ENCODE measurements at regions not wholly inside any gene's neighbourhood (a gene's known extent, or its start where the extent isn't known, plus 50 kb on each side); places are given as distances from the start of the nearest gene placed in this dataset.

GRCh38 chr7:10799475-10799874 lies 174.2 kb upstream of the PHF14 start (continued):
- TF ChIP-seq ERG (CRISPR knock-in tag; IDR thresholded peaks at IDR 0.05) (no peak), ATF1 (CRISPR knock-in tag; IDR thresholded peaks at IDR 0.05) (no peak)
- TF ChIP-seq, protein P1, sequence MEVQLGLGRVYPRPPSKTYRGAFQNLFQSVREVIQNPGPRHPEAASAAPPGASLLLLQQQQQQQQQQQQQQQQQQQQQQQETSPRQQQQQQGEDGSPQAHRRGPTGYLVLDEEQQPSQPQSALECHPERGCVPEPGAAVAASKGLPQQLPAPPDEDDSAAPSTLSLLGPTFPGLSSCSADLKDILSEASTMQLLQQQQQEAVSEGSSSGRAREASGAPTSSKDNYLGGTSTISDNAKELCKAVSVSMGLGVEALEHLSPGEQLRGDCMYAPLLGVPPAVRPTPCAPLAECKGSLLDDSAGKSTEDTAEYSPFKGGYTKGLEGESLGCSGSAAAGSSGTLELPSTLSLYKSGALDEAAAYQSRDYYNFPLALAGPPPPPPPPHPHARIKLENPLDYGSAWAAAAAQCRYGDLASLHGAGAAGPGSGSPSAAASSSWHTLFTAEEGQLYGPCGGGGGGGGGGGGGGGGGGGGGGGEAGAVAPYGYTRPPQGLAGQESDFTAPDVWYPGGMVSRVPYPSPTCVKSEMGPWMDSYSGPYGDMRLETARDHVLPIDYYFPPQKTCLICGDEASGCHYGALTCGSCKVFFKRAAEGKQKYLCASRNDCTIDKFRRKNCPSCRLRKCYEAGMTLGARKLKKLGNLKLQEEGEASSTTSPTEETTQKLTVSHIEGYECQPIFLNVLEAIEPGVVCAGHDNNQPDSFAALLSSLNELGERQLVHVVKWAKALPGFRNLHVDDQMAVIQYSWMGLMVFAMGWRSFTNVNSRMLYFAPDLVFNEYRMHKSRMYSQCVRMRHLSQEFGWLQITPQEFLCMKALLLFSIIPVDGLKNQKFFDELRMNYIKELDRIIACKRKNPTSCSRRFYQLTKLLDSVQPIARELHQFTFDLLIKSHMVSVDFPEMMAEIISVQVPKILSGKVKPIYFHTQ (CRISPR knock-in tag; IDR thresholded peaks at IDR 0.05), result no peak
- TF ChIP-seq, protein P2, sequence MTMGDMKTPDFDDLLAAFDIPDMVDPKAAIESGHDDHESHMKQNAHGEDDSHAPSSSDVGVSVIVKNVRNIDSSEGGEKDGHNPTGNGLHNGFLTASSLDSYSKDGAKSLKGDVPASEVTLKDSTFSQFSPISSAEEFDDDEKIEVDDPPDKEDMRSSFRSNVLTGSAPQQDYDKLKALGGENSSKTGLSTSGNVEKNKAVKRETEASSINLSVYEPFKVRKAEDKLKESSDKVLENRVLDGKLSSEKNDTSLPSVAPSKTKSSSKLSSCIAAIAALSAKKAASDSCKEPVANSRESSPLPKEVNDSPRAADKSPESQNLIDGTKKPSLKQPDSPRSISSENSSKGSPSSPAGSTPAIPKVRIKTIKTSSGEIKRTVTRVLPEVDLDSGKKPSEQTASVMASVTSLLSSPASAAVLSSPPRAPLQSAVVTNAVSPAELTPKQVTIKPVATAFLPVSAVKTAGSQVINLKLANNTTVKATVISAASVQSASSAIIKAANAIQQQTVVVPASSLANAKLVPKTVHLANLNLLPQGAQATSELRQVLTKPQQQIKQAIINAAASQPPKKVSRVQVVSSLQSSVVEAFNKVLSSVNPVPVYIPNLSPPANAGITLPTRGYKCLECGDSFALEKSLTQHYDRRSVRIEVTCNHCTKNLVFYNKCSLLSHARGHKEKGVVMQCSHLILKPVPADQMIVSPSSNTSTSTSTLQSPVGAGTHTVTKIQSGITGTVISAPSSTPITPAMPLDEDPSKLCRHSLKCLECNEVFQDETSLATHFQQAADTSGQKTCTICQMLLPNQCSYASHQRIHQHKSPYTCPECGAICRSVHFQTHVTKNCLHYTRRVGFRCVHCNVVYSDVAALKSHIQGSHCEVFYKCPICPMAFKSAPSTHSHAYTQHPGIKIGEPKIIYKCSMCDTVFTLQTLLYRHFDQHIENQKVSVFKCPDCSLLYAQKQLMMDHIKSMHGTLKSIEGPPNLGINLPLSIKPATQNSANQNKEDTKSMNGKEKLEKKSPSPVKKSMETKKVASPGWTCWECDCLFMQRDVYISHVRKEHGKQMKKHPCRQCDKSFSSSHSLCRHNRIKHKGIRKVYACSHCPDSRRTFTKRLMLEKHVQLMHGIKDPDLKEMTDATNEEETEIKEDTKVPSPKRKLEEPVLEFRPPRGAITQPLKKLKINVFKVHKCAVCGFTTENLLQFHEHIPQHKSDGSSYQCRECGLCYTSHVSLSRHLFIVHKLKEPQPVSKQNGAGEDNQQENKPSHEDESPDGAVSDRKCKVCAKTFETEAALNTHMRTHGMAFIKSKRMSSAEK (CRISPR knock-in tag; IDR thresholded peaks at IDR 0.05; ENCODE audit: borderline replicate concordance), result no peak
- TF ChIP-seq, protein P3, sequence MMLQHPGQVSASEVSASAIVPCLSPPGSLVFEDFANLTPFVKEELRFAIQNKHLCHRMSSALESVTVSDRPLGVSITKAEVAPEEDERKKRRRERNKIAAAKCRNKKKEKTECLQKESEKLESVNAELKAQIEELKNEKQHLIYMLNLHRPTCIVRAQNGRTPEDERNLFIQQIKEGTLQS (CRISPR knock-in tag; conservative IDR thresholded peaks at IDR 0.05), result no peak

DNA sequence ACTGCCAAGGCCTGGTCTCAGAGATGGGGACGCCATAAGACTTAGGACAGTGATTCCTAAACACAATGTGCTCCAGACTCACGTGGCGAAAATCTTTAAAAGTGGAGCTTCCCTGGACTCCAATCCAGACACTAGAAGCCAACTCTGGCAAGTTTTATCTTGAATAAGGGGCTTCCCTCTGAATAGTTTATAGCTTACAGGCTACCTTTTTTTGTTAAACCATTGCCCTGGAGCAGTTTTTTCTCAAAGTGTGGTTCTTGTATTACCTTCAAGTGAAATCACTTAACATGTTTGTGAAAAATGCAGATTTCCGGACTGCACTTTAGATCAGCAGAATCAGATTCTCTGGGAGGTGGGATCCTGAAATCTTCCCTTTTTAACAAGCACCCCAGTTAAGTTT lies 171.7 kb upstream of the PHF14 start:
- H3K9me3 Mint-ChIP-seq, result no peaks in the 10 kb centered on the region
- no peak overlapping the region for H3K27ac Mint-ChIP-seq
- no peak for DNase-seq (ENCODE audit: low spot score)
- ATAC-seq, result no peak
- CTCF ChIA-PET, result no interaction called here
- H3K36me3 Mint-ChIP-seq, result no peaks in the 10 kb centered on the region
- peaks cover 4% of the 10 kb centered on the region for H3K4me1 Mint-ChIP-seq
- H3K27me3 Mint-ChIP-seq (ENCODE audit: low read depth), result no peaks in the 10 kb centered on the region
- H3K4me3 Mint-ChIP-seq, result no peak overlapping the region
- POLR2A ChIA-PET, result no interaction called here
- TF ChIP-seq, protein P4, sequence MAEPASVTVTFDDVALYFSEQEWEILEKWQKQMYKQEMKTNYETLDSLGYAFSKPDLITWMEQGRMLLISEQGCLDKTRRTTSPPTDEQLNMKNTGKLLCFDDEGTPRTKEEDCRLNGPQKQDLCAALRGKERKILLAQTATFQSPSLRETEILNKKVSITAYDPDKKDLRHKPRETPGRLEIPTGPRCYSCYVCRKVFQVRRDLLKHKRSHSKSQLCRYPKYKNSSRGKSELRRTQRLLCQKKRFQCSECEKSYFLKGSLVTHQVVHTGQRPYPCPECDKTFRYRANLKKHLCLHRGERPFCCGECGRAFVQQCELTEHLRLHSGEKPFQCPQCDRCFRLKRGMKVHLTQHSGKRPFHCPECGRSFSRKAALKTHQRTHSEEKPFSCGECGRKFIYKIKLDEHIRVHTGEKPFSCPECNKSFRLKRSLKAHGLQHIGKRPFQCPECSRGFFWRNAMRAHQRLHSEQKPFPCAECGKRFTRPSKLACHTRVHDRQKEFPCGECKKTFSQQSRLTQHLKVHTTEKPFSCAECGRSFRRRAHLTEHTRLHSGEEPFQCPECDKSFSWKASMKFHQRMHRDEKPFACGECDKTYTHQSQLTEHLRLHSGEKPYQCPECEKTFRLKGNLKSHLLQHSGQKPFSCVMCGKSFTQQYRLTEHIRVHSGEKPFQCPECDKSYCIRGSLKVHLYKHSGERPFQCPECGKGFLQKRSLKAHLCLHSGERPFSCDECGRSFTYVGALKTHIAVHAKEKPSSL (CRISPR knock-in tag; conservative IDR thresholded peaks at IDR 0.05), result no peak
- TF ChIP-seq, protein P5, sequence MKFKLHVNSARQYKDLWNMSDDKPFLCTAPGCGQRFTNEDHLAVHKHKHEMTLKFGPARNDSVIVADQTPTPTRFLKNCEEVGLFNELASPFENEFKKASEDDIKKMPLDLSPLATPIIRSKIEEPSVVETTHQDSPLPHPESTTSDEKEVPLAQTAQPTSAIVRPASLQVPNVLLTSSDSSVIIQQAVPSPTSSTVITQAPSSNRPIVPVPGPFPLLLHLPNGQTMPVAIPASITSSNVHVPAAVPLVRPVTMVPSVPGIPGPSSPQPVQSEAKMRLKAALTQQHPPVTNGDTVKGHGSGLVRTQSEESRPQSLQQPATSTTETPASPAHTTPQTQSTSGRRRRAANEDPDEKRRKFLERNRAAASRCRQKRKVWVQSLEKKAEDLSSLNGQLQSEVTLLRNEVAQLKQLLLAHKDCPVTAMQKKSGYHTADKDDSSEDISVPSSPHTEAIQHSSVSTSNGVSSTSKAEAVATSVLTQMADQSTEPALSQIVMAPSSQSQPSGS (CRISPR knock-in tag; IDR thresholded peaks at IDR 0.05; ENCODE audit: borderline replicate concordance, low read depth), result no peak
- TF ChIP-seq ZNF317 (CRISPR knock-in tag; IDR thresholded peaks at IDR 0.05; ENCODE audit: borderline replicate concordance, low read depth) (no peak), OVOL2 (CRISPR knock-in tag; IDR thresholded peaks at IDR 0.05; ENCODE audit: borderline replicate concordance) (no peak), CTCF (IDR thresholded peaks at IDR 0.05) (no peak), ZNF416 (CRISPR knock-in tag; IDR thresholded peaks at IDR 0.05) (no peak), ZNF121 (CRISPR knock-in tag; IDR thresholded peaks at IDR 0.05) (no peak), SP1 (CRISPR knock-in tag; conservative IDR thresholded peaks at IDR 0.05) (no peak), MYBL2 (CRISPR knock-in tag; IDR thresholded peaks at IDR 0.05) (no peak), ZNF263 (CRISPR knock-in tag; IDR thresholded peaks at IDR 0.05; ENCODE audit: low read depth) (no peak)
- TF ChIP-seq, protein P6, sequence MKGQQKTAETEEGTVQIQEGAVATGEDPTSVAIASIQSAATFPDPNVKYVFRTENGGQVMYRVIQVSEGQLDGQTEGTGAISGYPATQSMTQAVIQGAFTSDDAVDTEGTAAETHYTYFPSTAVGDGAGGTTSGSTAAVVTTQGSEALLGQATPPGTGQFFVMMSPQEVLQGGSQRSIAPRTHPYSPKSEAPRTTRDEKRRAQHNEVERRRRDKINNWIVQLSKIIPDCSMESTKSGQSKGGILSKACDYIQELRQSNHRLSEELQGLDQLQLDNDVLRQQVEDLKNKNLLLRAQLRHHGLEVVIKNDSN (CRISPR knock-in tag; IDR thresholded peaks at IDR 0.05), result no peak
- TF ChIP-seq, protein P2 (CRISPR knock-in tag; IDR thresholded peaks at IDR 0.05; ENCODE audit: borderline replicate concordance), result no peak

All from WTC11 (cell line).